ENCODE measurements at regions not wholly inside any gene's neighbourhood (a gene's known extent, or its start where the extent isn't known, plus 50 kb on each side); places are given as distances from the start of the nearest gene placed in this dataset.

GRCh38 chr3:71987828-71988227, 202.9 kb upstream of the PROK2 start:
- H3K27ac ChIP-seq (ENCODE audit: insufficient read length, low read depth, low read length), result no peak overlapping the region
- H3K4ac ChIP-seq (ENCODE audit: low read depth, low read length), result no peak overlapping the region
- no peak for TF ChIP-seq CTCF (conservative IDR thresholded peaks at IDR 0.05)
- Mint-ChIP-seq H3K9me3 (peaks cover 0 to 4% of the 10 kb centered on the region in 2 experiments; a peak in 1 of 5 replicates), H3K36me3 (ENCODE audit: insufficient read depth in 1 of 3, low read depth in 3 of 3) (peaks cover 0 to 5% (median 3%) of the 10 kb centered on the region in 3 experiments; a peak in 3 of 7 replicates), H3K27ac (no peak overlapping the region; a peak in 1 of 7 replicates), H3K27me3 (ENCODE audit: low read depth) (no peaks in the 10 kb centered on the region), H3K4me3 (no peak overlapping the region; a peak in 1 of 5 replicates), H3K4me1 (peaks cover 6% of the 10 kb centered on the region in 2 experiments)
- H2AK5ac ChIP-seq (ENCODE audit: insufficient read length, low read length), result no peak overlapping the region
- no peak overlapping the region for H4K5ac ChIP-seq (ENCODE audit: insufficient read length, low read depth, low read length)
- no peaks in the 10 kb centered on the region; the same call in 1 of the 2 replicates for H3K27me3 ChIP-seq (ENCODE audit: insufficient read depth, low read length)
- H2BK5ac ChIP-seq (ENCODE audit: insufficient read length, low read length), result no peak overlapping the region
- no peak overlapping the region for H2BK12ac ChIP-seq (ENCODE audit: insufficient read length, low read depth, low read length)
- no peaks in the 10 kb centered on the region for H3K79me2 ChIP-seq (ENCODE audit: insufficient read depth, low read length)
- no peak overlapping the region for H2BK20ac ChIP-seq (ENCODE audit: low read depth, low read length, poor library complexity, severe bottlenecking)
- no peak overlapping the region for H3K14ac ChIP-seq (ENCODE audit: insufficient read depth, low read length)
- H3K9ac ChIP-seq (ENCODE audit: extremely low read depth, insufficient read length, low read length), result no peak overlapping the region
- no peak overlapping the region for H3K23ac ChIP-seq (ENCODE audit: insufficient read length, low read depth, low read length)
- H3K4me1 ChIP-seq (ENCODE audit: insufficient read depth, low read length), result peaks cover 3% of the 10 kb centered on the region; the same call in 1 of the 2 replicates
- DNase-seq, result no peak
- H3K56ac ChIP-seq (ENCODE audit: insufficient read length, low read depth, low read length), result no peak overlapping the region
- H4K20me1 ChIP-seq (ENCODE audit: control insufficient read depth, insufficient read depth, insufficient read length), result no peaks in the 10 kb centered on the region
- no peak overlapping the region for H2AFZ ChIP-seq (ENCODE audit: low read length)
- no peaks in the 10 kb centered on the region for H3K79me1 ChIP-seq (ENCODE audit: insufficient read depth, low read depth, low read length, poor library complexity, severe bottlenecking)
- no peaks in the 10 kb centered on the region for H3K23me2 ChIP-seq (ENCODE audit: insufficient read length, low read depth, low read length, poor library complexity, severe bottlenecking)
- H3K18ac ChIP-seq (ENCODE audit: insufficient read length, low read depth, low read length), result no peak overlapping the region
- no peak overlapping the region for H4K91ac ChIP-seq (ENCODE audit: insufficient read length, low read depth, low read length)
- H3K4me2 ChIP-seq (ENCODE audit: insufficient read depth, insufficient read length, low read length), result no peak overlapping the region
- peaks cover 5% of the 10 kb centered on the region for H3K9me3 ChIP-seq (ENCODE audit: control insufficient read depth, low read depth, low read length)
- no peak overlapping the region for H2BK15ac ChIP-seq (ENCODE audit: low read depth, low read length)
- no CpG with 5 or more reads among the region's 5 CpGs for WGBS (ENCODE audit: extremely low coverage, insufficient read length, low lambda C conversion rate)
- no peak overlapping the region for H3T11ph ChIP-seq (ENCODE audit: low read length)
- no peak overlapping the region for H2BK120ac ChIP-seq (ENCODE audit: low read depth, low read length, poor library complexity, severe bottlenecking)
- H4K8ac ChIP-seq (replicated peaks; ENCODE audit: insufficient read length, low read depth, low read length), result no peak overlapping the region

All from H9 (cell line).